ENCODE measurements at regions not wholly inside any gene's neighbourhood (a gene's known extent, or its start where the extent isn't known, plus 50 kb on each side); places are given as distances from the start of the nearest gene placed in this dataset.

DNA sequence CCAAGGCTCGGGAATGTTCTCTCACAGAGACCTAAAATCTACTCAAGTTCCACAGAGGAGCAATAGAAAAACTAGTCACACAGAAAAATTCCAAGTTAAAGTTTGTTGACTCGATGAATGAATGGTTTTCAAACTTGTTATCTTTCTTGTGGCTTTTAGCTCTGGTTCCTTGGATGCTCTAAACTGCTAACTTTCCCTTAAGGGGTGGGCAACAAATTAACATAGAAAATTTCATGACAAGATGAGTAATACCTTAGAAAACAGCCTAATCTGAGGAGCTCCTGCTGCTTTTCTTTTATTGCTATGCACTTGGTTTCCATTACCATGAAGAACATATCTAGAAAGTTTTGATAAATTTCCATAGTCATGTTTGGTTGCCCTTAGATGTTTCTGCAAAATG lies 100.2 kb upstream of the CCDC112 start:
- Mint-ChIP-seq H3K27me3 (ENCODE audit: unreplicated experiment) (no peaks in the 10 kb centered on the region), H3K36me3 (ENCODE audit: unreplicated experiment) (peaks cover 6% of the 10 kb centered on the region), H3K4me1 (ENCODE audit: low read depth, unreplicated experiment) (no peaks in the 10 kb centered on the region), H3K4me3 (ENCODE audit: unreplicated experiment) (no peak overlapping the region), H3K27ac (ENCODE audit: unreplicated experiment) (no peak overlapping the region), H3K9me3 (ENCODE audit: unreplicated experiment) (peaks cover 2% of the 10 kb centered on the region)
- no peak for DNase-seq
- TF ChIP-seq, protein P1, sequence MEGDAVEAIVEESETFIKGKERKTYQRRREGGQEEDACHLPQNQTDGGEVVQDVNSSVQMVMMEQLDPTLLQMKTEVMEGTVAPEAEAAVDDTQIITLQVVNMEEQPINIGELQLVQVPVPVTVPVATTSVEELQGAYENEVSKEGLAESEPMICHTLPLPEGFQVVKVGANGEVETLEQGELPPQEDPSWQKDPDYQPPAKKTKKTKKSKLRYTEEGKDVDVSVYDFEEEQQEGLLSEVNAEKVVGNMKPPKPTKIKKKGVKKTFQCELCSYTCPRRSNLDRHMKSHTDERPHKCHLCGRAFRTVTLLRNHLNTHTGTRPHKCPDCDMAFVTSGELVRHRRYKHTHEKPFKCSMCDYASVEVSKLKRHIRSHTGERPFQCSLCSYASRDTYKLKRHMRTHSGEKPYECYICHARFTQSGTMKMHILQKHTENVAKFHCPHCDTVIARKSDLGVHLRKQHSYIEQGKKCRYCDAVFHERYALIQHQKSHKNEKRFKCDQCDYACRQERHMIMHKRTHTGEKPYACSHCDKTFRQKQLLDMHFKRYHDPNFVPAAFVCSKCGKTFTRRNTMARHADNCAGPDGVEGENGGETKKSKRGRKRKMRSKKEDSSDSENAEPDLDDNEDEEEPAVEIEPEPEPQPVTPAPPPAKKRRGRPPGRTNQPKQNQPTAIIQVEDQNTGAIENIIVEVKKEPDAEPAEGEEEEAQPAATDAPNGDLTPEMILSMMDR (IDR thresholded peaks at IDR 0.05; ENCODE audit: partially characterized antibody, unreplicated experiment), result no peak

DNA sequence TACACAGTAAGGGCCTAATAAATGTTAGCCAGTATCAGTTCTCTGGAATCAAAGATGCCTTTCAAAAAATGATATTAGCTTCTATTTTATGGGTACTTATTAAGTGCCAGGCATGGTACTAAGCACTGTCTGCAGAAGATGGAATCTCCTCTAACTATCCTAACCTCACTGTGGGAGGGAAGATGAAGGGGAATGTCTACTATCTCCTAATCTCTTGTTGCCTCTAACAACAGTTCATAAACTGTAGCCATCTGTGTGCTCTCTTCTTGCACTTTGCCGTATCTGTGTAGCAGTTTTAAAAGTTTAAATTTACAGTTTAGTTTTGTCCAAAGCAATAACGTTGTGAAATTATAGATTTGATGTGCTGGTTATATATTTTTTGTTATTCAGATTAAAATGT lies 99.6 kb upstream of the CCDC112 start:
- TF ChIP-seq, protein P1 (IDR thresholded peaks at IDR 0.05; ENCODE audit: partially characterized antibody, unreplicated experiment), result no peak

DNA sequence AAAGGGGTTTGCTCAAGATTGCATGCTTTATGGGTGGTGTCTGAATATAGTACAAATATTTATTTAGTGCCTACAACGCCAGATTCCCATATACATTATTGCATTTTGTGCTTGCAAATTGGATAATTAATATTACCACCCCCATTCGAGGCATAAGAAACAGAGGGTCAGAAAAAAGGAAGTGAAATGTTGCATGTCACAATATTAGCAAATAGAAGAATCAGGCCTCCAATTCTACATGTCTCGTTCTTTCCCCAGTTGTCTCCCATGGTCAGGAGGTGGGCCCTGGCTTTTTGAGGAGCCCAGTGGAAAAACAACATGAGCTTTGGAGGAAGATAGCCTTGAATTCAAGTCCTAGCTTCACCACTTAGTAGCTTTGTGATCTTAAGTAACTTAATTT lies 98.1 kb upstream of the CCDC112 start:
- DNase-seq, result no peak
- Mint-ChIP-seq H3K4me1 (ENCODE audit: low read depth, unreplicated experiment) (peaks cover 2% of the 10 kb centered on the region), H3K27ac (ENCODE audit: unreplicated experiment) (no peak overlapping the region), H3K9me3 (ENCODE audit: unreplicated experiment) (peaks cover 2% of the 10 kb centered on the region), H3K4me3 (ENCODE audit: unreplicated experiment) (no peak overlapping the region), H3K27me3 (ENCODE audit: unreplicated experiment) (no peaks in the 10 kb centered on the region), H3K36me3 (ENCODE audit: unreplicated experiment) (peaks cover 6% of the 10 kb centered on the region)
- TF ChIP-seq, protein P1 (IDR thresholded peaks at IDR 0.05; ENCODE audit: partially characterized antibody, unreplicated experiment), result no peak

More for the DNA sequence above, 99.6 kb upstream of the CCDC112 start:
- Mint-ChIP-seq H3K9me3 (ENCODE audit: unreplicated experiment) (peaks cover 2% of the 10 kb centered on the region), H3K4me1 (ENCODE audit: low read depth, unreplicated experiment) (no peaks in the 10 kb centered on the region), H3K36me3 (ENCODE audit: unreplicated experiment) (peaks cover 6% of the 10 kb centered on the region), H3K4me3 (ENCODE audit: unreplicated experiment) (no peak overlapping the region), H3K27ac (ENCODE audit: unreplicated experiment) (no peak overlapping the region), H3K27me3 (ENCODE audit: unreplicated experiment) (no peaks in the 10 kb centered on the region)
- DNase-seq, result no peak

DNA sequence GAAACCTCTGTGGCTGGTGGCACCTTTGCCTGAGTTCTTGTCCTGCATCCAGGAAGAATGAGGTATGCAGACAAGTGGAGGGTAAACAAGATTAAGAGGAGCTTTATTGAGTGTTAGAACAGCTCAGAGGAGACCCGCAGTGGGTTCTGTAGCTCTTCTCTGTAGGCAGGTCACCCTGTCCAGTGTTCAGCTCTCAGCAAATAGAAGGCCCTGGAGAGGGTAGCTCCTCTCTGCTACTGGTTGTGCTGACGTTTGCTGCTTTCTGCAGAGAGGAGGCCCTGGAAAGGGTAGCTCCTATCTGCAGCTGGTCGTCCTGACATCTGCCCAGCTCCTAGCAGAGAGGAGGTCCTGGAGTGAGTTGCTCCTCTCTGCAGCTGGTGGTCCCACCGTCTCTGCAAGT lies 96.8 kb upstream of the CCDC112 start:
- Mint-ChIP-seq H3K4me1 (ENCODE audit: low read depth, unreplicated experiment) (peaks cover 8% of the 10 kb centered on the region), H3K27ac (ENCODE audit: unreplicated experiment) (no peak overlapping the region), H3K4me3 (ENCODE audit: unreplicated experiment) (no peak overlapping the region), H3K27me3 (ENCODE audit: unreplicated experiment) (no peaks in the 10 kb centered on the region), H3K9me3 (ENCODE audit: unreplicated experiment) (peaks cover 4% of the 10 kb centered on the region), H3K36me3 (ENCODE audit: unreplicated experiment) (peaks cover 6% of the 10 kb centered on the region)
- TF ChIP-seq, protein P1 (IDR thresholded peaks at IDR 0.05; ENCODE audit: partially characterized antibody, unreplicated experiment), result no peak
- no peak for DNase-seq

DNA sequence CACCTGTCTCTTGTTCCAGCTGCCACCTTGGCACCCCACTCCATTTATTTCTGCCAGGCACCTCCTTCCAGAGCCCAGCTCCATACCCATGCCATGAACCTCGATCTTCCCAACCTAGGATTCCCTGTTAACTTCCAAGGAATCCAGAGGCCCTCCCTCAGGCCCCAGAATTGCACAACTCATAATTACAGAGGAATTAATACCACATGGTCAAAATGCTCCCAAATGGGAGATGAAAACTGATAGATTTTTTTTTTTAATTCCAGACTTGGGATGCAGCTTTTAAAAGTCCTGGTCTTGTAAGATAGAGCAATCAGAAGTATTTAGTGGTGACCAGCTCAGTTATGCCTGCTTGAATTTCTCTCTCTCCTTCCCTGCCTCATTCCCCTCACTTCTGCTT lies 96.2 kb upstream of the CCDC112 start:
- Mint-ChIP-seq H3K27ac (ENCODE audit: unreplicated experiment) (no peak overlapping the region), H3K36me3 (ENCODE audit: unreplicated experiment) (peaks cover 6% of the 10 kb centered on the region)

More for the DNA sequence above, 96.2 kb upstream of the CCDC112 start:
- TF ChIP-seq, protein P1 (IDR thresholded peaks at IDR 0.05; ENCODE audit: partially characterized antibody, unreplicated experiment), result no peak
- no peak overlapping the region for H3K4me3 Mint-ChIP-seq (ENCODE audit: unreplicated experiment)
- no peaks in the 10 kb centered on the region for H3K27me3 Mint-ChIP-seq (ENCODE audit: unreplicated experiment)
- H3K9me3 Mint-ChIP-seq (ENCODE audit: unreplicated experiment), result peaks cover 4% of the 10 kb centered on the region
- no peak for DNase-seq
- H3K4me1 Mint-ChIP-seq (ENCODE audit: low read depth, unreplicated experiment), result peaks cover 9% of the 10 kb centered on the region

All from glutamatergic neuron (in vitro differentiated cells).